Neural progenitor cell (in vitro differentiated cells): ENCODE measurements at regions not wholly inside any gene's neighbourhood (a gene's known extent, or its start where the extent isn't known, plus 50 kb on each side); places are given as distances from the start of the nearest gene placed in this dataset.

Source experiments
- EZH2 ChIP-seq: fragments of 200-600 bp; sonication (generic); IDR thresholded peaks from 2 replicates; pipeline ENCODE4 v1.6.1; 2017; ENCODE audit warnings: antibody characterized with exemption, mild to moderate bottlenecking, moderate library complexity
- TF ChIP-seq, protein P1 (sequence below): fragments of 200-600 bp; sonication (generic); IDR thresholded peaks from 2 replicates; pipeline ENCODE4 v1.5.1; 2017; ENCODE audit warnings: antibody characterized with exemption, mild to moderate bottlenecking

DNA sequence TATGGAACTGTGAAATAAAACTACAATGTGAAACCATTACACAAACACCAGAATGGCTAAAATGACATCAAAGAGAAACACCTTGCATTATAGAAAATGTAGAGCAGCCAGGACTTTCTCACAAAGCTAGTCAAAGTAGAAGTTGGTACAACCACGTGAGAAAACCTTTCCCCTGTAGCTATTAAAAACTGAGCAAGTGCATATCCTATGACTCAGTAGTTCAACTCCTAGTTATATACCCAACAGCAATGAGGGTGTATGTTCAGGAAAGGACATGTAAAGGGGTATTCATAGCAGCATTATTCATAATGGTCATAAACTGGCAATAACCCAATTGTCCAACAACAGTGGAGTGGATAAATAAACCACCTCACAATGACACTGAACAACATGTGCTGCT is 177.5 kb upstream of the NUDT10 start:
- TF ChIP-seq, protein P1, sequence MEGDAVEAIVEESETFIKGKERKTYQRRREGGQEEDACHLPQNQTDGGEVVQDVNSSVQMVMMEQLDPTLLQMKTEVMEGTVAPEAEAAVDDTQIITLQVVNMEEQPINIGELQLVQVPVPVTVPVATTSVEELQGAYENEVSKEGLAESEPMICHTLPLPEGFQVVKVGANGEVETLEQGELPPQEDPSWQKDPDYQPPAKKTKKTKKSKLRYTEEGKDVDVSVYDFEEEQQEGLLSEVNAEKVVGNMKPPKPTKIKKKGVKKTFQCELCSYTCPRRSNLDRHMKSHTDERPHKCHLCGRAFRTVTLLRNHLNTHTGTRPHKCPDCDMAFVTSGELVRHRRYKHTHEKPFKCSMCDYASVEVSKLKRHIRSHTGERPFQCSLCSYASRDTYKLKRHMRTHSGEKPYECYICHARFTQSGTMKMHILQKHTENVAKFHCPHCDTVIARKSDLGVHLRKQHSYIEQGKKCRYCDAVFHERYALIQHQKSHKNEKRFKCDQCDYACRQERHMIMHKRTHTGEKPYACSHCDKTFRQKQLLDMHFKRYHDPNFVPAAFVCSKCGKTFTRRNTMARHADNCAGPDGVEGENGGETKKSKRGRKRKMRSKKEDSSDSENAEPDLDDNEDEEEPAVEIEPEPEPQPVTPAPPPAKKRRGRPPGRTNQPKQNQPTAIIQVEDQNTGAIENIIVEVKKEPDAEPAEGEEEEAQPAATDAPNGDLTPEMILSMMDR: no peak
- no peak for TF ChIP-seq EZH2
